ENCODE measurements at regions not wholly inside any gene's neighbourhood (a gene's known extent, or its start where the extent isn't known, plus 50 kb on each side); places are given as distances from the start of the nearest gene placed in this dataset.
"Not testable (repeated sequence)": the region's sequence is repeated elsewhere in the genome, so short reads cannot be mapped to it uniquely, and the experiment has no call there.

DNA sequence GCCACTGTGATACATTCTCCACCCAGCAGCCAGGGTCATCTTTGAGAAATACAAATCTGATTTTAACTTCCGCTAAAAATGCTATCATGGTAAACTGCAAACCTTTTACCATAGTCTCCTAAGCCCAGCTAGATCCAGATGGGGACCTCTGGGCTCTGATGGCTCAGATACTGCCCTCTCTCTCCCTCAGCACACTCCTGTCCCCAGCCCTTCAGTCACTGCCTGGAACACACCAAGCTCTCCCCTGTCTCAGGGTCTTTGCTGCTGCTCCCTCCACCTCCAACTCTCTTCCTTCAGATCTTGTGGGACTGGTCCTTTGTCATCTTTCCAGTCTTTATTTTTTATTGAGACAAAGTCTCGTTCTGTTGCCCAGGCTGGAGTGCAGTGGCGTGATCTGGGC lies 65.1 kb downstream of the SPRY4 start:
- intact Hi-C loops (cut with micrococcal nuclease) = no loop called here

DNA sequence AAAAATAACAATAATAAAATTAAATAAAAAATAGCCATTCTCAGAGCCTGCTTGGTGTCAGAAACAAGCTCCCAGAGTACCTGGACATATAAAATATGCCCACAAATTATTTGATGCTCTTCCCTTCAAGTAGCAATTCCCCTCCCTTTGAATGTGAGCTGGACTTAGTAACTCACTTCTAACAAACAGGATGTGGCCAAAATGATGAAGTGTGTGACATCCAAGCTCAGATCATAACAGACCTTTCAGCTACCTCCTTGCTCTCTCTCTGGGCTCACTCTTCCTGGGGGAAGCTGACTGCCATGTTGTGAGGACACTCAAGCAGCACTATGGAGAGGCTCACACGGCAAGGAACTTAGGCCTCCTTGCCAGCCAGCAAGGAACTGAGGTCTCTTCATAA lies 69.0 kb downstream of the SPRY4 start:
- intact Hi-C loops (cut with micrococcal nuclease) = no loop called here

DNA sequence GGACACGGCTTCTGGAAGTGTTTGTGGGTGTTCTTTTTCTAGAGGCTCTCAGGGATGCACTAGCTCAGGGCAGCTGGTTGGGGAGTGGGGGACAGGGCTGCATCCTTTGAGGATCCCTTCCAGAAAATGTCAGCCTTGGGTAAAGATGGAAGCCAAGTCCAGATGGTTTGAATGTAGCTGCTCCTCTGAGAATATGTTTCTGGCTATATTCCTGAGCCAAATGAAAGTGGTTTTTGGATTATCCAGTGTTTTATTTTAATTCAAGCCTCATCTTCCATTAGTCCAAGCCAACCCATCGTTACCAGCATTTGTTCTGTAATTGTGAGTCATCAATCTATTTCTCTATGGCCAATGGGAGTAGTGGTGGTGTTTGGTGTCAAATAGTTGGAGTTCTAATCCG lies 70.4 kb downstream of the SPRY4 start:
- intact Hi-C loops (cut with micrococcal nuclease) = no loop called here

DNA sequence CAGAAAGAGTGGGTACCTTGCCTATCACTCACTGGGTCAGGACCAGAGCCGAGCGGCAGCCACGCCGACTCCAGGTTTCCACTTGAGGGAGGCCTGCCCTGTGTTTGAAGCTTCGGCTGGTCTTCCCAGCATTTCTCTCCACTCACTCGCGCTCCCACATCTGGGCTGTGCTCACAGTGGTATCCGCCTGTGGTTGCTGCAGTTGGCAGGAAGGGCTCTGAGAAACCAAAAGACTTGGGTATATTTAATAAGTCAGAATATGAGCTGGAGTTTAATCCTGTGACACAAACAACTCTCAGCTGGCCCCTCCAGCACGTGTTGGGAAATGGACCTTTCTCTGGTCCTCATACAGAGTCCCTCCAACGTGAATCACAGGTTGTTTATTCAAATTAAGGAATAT lies 70.9 kb downstream of the SPRY4 start:
- intact Hi-C loops (cut with micrococcal nuclease) = no loop called here

DNA sequence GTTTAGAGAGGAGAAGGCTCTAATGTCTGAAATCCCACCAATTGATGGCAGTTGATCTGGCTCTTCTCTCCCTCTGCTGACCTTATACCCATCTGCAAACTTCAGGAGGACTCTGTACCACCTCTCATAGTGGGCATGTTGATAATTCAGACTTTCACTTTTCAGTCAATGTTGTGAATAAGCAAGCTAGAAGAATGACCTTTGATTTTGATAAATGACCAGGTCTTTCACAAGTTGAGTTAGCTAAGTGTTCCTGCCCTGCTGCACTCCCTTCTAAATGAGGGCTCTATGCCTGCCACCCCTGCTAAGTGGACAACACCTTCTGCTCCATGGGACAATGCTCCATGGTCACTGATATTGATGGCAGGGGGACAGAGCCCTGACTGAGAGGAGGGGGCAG lies 74.7 kb downstream of the SPRY4 start:
- intact Hi-C loops (cut with micrococcal nuclease) = no loop called here

DNA sequence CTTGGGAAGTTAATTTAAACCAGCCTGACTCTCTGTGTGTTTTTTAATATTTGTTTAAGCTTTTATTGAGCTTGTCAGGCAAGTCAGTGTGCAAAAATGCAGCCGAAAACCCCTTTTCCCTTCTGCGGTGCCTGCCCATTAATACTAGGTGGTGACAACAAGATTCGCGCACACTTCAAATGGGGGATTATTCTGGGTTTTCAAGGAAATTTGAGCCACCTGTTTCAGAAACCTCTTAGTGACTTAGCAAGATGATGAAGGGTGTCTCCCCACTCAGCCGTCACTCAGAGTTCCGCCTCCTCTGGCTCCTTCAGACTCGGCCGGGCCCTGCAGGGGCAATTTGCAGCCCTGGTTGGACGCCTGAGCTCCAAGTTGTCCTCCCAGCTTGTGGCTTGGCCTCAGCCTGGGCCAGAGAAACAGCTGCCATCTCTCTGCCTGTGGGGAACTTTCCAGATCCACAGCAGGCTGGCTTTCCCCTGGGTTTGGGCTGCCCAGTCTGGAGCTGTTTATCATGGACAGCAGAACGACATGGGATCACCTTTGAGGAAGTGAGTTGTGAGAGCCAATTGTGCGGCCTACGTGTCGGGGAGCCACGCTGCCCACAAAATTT lies 75.9 kb downstream of the SPRY4 start:
- intact Hi-C loops (cut with micrococcal nuclease) = no loop called here

DNA sequence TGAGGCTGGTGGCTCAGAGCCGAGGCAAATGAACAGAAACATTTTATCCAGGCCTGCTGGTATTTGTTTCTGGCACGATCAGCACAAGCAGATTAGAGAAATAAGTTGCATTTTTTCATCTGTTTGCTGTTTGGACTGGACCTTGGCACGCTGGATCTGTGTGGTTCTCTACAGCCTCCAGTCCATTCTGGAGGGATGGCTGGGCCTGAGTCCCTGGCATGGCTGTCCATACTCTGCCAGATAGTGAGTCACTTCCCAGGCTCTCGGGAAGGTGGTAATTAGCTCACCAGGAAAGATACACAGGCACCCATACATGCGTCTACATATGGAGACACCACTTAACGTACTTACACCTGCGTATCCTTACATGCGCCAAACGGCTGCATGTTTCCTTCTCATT lies 78.6 kb downstream of the SPRY4 start:
- intact Hi-C loops (cut with micrococcal nuclease) = no loop called here

DNA sequence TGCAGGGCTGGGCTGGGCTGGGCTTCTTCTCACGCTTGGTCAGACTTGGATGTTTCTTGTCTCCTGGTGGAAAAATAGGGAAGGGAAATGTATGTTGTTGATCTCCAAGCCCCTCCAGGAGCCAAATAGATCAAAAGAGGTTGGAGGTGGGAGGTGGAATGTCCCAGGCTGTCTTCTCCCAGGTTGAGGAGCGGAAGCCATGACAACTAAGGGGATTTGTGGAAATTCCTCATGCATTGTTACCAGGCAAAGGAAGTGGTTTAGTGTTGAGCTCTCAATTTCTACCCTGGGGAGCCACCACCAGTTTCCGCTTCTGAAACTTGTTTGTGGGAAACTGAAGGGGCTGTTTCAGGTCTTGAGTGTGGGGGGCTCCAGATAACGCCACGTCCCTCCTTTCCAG lies 79.0 kb downstream of the SPRY4 start:
- intact Hi-C loops (cut with micrococcal nuclease) = no loop called here

DNA sequence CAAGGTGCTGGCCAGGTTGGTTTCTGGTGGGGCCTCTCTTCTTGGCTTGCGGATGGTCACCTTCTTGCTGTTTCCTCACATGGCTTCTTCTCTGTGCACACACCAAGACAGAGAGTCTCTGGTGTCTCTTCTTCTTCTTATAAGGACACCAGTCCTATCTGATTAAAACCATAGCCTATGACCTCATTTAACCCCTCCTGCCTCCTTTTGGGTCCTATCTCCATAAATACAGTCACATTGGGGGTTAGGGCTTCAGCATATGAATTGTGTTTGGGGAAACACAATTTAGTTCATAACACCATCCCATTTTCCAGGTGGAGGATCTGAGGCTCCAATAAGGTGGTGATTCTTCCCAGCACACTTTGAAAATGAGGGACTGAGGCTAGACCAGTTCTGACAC lies 80.4 kb downstream of the SPRY4 start:
- intact Hi-C loops (cut with micrococcal nuclease) = no loop called here

DNA sequence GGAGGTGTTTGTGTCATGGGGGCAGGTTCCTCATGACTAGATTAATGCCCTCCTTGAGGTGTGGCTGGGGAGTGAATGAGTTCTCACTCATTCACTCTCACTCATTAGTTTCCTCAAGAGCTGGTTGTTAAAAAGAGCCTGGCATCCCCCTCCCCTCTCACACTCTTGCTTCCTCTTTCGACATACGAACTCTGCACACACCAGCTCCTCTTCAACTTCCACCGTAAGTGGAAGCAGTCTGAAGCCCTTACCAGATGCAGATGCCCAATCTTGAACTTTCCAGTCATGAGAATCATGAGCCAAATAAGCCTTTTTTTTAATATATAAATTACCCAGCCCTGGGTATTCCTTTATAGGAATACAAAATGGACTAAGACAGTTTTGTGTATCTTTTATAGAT lies 82.5 kb downstream of the SPRY4 start:
- intact Hi-C loops (cut with micrococcal nuclease) = no loop called here

DNA sequence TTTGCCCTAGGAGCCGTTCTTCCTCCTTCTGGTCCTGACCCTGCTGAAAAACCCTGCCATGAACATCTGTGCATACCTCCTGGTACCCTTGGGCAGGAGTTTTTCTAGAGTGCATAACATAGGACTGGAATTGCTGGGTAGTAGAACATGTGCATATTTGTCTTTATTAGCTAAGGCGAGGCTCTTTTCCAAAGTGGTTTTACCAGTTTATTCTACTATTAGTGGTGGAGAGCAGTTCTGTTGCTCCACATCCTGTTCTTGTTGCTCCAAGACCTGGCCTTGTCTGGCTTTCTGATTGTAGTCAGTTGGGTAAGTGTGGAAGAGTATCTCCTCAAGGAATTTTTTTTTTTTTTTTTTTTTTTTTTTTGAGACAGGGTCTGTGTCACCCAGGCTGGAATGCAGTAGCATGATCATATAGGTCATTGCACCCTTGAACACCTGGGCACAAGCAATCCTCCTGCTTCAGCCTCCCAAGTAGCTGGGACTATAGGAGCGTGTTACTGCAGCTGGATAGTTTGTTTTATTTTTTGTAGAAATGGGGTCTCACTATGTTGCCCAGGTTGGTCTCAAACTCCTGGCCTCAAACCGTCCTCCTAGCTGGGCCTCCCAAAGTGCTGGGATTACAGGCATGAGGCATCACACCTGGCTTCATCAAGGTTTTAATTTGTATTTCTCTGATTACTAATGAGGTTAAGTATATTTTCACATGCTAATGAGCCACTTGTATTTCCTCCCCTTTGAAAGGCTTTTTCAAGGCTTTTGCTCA lies 85.2 kb downstream of the SPRY4 start:
- intact Hi-C loops (cut with micrococcal nuclease) = no loop called here

DNA sequence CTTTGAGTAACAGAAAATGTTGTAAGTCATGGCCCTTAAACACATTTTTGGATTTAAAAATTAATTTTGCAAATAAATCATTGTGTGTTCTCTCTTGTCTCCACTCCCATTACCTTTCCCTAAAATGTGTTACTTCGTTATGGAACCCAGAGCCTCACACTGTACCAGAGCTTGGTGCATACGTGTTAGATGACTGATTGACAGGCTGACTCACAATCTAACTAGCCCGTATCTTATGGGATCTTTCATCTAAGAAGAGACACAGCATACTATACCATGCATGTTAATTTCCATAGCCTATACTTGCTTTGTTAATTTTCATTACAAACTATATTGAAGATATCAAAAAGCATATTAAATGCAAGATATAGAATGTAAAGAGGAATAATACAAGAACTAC lies 87.1 kb downstream of the SPRY4 start:
- intact Hi-C loops (cut with micrococcal nuclease) = no loop called here

DNA sequence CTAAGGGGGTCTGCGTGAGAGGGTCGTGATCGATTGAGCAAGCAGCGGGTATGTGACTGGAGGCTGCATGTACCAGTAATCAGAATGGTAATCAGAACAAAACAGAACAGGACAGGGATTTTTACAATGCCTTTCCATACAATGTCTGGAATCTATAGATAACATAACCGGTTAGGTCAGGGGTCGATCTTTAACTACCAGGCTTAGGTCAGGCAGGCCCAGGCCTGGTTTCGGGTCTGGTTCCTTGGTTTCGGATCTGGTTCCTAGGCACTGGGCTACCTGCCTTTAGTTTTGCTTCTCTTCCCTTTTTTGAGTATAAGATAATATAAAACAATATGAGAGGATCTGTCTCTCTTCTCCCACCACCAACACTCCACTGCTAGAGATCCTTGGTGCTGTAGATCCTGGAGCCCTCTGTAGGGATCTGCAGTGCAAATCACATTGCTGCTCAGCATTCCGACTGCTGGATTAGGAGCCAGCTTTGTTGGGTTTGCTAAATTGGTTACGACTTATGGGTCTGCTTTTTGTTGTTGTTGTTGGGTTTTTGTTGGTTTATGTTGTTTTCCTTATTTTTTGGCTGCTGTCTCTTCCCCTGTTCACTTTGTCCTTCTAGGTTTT lies 88.0 kb downstream of the SPRY4 start:
- intact Hi-C loops (cut with micrococcal nuclease) = not testable (repeated sequence)

DNA sequence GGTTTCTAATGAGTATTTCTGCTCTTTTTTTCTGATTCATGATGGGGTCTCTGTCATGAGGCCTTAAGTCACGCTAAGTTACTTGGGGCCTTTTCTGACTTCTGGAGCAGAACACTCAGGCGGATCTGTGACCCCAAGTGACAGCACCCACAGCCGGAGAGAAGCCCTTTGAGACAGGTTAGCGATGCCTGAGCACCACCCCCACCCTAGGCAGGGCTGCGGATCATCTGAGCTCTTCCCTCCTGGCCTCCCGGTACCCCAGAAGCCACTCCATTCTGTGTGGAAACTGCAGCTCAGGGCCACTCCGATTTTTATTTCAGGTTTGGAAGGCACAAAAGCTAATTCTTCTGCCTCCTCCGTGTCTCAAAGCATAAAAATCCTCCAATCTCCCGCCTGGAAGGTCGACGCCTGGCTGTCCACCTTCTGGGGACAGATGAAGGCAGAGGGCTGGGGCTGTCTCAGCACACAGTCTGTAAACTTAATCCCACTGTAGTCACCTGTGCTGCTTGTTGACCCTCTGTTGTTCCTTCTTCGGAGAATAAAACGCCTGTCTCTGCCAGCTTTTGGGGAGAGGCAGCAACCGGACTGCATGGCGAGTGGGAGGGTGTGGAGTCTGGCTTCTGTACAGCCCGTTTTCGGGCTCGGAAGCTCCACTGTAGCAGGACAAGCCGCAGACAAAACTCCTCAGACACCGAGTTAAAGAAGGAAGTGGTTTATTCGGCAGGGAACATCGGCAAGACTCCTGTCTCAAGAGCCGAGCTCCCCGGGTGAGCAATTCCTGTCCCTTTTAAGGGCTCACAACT lies 88.8 kb downstream of the SPRY4 start:
- intact Hi-C loops (cut with micrococcal nuclease) = no loop called here

DNA sequence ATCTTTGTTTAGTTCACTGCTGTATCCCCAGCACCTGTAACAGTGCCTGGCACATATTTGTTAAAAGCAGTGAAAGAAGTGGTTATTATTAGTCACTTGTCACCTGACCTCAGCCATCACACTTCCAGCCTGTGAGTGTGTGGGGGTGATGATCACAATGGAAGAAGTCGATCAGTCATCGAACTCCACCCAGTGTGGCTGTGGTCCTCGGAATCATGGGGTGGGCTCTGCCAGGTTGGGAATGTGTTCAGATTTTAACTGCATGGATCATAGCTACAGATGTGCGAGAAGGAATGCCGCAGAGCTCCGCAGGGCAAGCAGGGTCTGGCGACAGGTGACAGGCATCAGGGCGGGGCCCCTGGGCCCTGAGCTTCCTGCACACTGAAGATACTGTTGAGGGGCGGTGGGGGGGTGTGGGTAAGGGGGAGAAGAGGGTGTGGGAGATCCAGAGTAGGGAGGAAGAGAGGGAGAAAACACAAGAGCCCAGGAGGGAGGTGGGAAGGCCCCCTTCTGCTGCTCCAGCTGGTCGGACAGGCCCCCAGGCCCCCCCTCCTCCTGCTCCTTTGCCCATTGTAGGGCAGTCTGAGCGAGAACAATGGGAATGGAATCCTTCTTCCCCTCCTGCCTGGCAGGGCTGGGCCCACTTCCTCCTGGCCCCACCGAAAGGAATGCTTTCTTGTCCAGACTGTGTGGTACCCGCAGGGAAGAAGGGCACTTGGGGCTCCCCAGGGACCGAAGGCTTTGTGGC lies 89.6 kb downstream of the SPRY4 start:
- intact Hi-C loops (cut with micrococcal nuclease) = no loop called here

DNA sequence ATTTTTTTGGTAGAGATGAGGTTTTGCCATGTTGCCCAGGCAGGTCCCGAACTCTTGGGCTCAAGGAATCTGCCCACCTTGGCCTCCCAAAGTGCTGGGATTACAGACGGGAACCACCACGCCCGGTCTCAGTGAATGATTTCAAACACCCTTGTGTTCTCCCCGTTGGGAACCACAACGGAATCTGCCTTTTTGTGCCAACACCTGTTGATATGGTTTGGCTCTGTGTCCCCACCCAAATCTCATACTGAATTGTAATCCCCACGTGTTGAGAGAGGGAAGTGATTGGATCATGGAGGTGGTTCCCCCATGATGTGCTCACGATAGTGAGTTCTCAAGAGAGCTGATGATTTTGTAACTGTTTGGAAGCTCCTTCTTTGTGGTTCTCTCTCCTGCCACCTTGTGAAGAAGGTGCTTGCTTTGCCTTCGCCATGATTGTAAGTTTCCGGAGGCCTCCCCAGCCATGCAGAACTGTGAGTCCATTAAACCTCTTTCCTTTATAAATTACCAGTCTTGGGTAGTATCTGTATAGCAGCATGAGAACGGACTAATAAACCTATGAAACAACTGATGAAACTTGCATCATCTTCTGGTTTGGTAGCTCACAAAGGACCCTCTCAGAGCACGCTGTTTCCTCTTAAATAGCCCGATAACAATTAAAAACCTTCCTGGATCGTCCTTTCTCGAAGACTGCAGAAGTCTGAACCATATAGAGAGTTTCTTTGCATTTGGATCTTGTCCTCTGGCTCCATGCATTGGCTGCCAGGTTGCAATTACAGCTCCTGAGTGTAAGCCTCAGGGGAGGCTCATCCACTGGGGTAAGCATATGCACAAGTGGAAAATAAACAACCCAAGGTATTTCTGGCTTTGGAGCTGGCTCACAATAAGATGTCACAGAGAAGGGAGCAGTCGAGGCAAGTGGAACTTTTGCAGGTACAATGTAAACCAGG lies 91.5 kb downstream of the SPRY4 start:
- intact Hi-C loops (cut with micrococcal nuclease) = no loop called here

DNA sequence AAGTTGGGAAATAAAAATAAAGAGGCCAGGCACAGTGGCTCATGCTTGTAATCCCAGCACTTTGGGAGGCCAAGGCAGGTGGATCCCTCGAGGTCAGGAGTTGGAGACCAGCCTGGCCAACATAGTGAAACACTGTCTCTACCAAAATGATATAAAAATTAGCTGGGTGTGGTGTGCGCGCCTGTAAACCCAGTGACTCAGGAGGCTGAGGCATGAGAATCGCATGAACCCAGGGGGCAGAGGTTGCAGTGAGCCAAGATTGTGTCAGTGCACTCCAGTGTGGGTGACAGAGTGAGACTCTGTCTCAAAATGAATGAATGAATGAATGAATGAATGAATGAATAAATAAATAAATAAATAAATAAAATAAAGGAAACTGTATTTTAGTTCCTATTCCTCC lies 93.9 kb downstream of the SPRY4 start:
- intact Hi-C loops (cut with micrococcal nuclease) = not testable (repeated sequence)

DNA sequence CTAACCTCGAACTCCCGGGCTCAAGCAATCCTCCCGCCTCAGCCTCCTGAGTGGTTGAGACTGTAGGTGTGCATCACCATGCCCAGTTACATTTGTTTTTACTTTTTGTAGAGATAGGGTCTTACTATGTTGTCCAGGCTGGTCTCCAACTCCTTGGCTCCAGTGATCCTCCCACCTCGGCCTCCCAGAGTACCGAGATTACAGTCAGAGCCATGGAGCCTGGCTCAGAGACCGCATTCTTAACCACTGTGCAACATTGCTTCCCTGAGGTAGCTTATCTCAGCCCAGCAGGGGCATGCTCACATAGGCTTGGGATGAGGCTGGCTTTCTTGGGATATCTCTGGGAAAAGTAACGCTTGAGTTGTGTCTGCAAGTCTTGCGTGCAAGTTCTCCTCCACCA lies 99.7 kb downstream of the SPRY4 start:
- intact Hi-C loops (cut with micrococcal nuclease) = loop anchor here (10.0 kb wide), 1 partner anchor 210 kb away; the partner anchor contains the start of gene GNPDA1

DNA sequence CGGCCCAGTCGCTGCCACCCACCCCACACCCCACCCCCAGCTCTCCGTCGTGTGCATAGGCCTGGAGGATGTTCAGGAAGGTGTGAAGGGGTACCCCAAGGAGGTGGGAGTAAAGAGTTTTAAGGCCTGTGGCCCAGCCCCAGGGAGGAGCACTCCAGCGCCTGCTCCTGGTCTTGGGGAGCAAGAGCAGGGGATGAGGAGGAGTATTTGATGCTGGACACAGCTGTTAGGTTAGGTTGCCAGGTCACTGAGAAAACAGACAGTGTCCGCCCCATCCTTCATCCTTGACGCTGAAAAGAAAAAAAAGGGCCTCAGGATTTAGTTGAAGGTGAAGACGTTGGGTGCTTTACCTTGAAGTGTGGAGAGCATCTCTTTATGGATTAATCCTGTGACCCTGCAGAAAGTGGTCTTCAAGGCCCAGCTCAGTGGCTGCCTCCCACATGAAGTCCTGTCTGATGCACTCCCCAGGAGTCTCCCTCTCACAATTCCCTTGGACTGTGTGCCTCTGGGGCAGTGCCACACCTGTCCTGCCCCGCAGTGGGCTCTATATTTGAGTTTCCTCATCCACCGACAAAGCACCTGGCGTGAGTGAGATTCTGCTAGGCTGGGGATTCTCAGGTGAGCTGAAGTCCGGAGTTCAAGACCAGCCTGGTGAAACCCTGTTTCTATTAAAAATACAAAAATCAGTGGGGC lies 101.8 kb downstream of the SPRY4 start:
- intact Hi-C loops (cut with micrococcal nuclease) = loop anchor here (5.0 to 10.0 kb wide), 2 partner anchors 134 to 208 kb away; partner anchors contain the start of gene GNPDA1

All from T-helper 2 cell treated with Interferon-gamma antibody and Interleukin-4, amounts not matched to agents 100 ng/mL and 5 ng/mL, for 36 hours (primary cell).